HG03175 (cell line): ENCODE measurements at regions not wholly inside any gene's neighbourhood (a gene's known extent, or its start where the extent isn't known, plus 50 kb on each side); places are given as distances from the start of the nearest gene placed in this dataset.
"Not testable (repeated sequence)": the region's sequence is repeated elsewhere in the genome, so short reads cannot be mapped to it uniquely, and the experiment has no call there.

Experiments
- ATAC-seq: cut with Tn5 transposase; IDR thresholded peaks from one replicate; pipeline ENCODE4 v1.9.1; 2021; ENCODE audit warnings: mild to moderate bottlenecking, moderate library complexity; ENCODE audit not compliant: unreplicated experiment

GRCh38 chr3:162932503-162932902, 1435.9 kb downstream of the OTOL1 start:
- no peak for ATAC-seq

GRCh38 chr3:162933656-162934055, 1437.0 kb downstream of the OTOL1 start:
- ATAC-seq, result no peak

- ATAC-seq, result no peak
Observed at GRCh38 chr3:162936706-162937105, 1440.1 kb downstream of the OTOL1 start.

DNA sequence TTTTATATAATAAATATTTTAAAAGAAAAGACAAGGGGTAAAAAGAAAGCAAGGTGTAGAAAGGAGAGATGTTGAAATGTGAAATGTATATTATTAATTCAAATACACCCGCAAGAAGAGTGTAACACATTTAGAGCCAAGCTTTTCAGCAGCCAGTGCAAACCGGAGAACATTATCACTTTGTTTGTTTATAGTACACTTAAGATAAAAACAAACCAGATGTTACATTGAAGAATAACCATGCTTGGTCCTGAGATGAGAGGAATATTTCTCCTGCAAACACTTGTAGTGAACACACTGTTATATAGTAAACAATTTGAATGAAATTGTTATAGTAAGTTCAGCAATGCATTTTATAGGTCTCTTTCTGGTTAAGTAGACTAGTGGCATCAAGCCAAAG, 1441.5 kb downstream of the OTOL1 start:
- no peak for ATAC-seq

DNA sequence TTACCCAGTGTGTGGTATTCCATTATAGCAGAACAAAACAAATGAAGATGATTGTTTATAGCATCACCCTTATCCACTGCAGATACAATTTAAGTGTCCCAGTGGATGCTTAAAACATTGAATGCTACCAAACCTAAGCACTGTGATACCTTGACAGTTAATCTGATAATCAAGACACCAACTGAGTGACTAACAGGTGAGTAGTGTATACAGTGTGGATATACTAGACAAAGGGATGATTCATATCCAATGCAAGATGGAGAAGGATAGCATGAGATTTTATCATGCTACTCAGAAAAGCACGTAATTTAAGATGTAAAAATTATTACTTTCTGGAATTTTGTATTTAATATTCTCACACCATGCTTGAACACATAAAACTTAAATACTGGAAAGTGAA, 1449.0 kb downstream of the OTOL1 start:
- ATAC-seq, result no peak

- no peak for ATAC-seq
Observed at GRCh38 chr3:162956711-162957110, 1460.1 kb downstream of the OTOL1 start.

DNA sequence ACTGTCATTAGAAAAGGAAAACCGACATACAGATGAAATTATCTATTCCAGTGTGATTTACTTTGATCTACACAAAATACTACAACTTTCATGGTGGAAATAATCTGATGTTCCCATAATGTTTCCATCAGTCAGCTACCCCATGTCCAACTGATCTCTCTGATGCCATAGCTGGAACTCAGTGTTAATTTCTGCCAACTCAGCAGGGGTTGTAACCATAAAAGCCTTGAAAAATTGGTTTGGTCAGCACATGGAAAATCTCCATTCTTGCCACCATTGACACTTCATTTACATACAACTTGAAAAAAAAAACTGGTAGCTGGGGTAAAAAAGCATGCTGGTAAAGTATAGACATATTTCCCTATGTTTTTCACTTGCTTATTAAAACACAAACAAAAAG, 1463.7 kb downstream of the OTOL1 start:
- ATAC-seq, result no peak

- no peak for ATAC-seq
Observed at GRCh38 chr3:162970292-162970691, 1473.7 kb downstream of the OTOL1 start.

- no peak for ATAC-seq
Observed at GRCh38 chr3:162971715-162972114, 1475.1 kb downstream of the OTOL1 start.

DNA sequence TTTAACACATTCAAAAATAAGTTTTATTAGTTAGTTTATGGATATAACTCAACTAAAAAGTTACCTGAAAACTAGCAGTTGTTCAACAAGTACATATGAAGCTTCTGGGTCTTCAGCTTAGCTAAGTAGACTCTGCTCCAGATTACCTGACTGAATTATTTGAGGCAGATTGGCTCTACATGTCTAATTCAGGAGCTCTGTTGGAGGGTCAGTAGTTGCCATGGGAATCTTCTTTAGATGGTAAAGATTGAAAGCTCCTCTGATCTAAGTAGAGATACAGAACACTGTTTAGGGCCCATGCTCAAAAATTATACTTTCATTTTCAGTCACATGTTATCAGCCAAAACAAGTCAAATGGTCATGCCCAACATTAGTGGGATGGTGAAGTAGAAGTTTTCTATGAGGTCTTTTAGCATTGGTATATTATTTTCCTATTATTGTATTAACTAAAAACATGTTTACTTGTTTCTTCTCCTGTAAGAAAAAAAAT, 1476.9 kb downstream of the OTOL1 start:
- ATAC-seq, result no peak

- no peak for ATAC-seq
Observed at GRCh38 chr3:162978136-162978535, 1481.5 kb downstream of the OTOL1 start.

DNA sequence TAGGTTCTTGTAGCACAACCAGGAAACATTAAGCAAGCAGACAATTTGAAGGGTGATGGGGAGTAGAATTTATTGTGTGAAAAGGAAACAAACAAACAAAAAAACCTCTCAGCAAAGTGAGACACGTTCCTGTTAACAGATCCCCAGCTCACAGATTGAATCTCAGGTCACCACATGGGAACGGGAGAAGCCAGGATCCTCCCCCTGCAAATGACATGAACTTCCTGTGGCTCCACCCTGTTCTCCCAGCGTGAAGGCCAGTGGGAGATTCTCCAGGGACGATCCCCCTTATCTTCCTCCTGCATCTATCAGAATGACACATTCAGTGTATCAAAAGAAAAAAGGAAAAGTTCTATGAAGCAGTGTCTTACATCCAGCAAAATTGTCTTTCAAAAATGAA, 1488.1 kb downstream of the OTOL1 start:
- ATAC-seq, result no peak

DNA sequence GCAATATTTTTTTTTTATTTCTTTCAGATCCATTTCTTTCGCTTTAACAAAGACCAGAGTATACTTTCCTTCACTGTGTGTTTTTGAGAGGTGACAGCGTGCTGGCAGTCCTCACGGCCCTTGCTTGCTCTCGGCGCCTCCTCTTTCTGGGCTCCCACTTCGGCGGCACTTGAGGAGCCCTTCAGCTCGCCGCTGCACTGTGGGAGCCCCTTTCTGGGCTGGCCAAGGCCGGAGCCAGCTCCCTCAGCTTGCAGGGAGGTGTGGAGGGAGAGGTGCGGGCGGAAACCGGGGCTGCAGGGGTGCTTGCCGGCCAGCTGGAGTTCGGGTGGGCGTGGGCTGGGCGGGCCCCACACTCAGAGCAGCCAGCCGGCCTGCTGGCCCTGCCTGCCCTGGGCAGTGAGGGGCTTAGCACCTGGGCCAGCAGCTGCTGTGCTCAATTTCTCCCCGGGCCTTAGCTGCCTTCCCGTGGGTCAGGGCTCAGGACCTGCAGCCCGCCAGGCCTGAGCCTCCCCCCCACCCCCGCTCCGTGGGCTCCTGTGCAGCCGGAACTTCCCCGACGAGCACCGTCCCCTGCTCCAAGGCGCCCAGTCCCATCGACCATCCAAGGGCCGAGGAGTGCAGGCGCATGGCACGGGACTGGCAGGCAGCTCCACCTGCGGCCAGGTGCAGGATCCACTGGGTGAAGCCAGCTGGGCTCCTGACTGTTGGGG, 1490.6 kb downstream of the OTOL1 start:
- not testable (repeated sequence) for ATAC-seq

GRCh38 chr3:162992741-162993140, 1496.1 kb downstream of the OTOL1 start:
- ATAC-seq, result no peak

DNA sequence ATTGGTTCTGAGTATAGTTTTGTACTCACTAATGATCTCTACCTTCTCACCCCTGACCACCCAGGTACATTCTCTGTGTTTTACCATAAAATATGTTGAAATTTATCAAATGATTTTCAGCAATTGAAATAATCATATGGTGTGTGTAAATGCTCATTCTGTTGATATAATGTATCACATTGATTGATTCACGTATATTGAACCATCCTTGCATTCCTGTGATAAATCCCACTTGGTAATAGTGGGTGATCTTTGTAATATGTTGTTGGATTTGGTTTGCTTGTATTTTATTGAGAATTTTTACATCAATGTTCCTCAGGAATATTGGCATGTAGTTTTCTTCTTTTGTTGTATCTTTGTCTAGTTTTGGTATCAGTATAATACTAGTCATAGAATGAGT, 1497.6 kb downstream of the OTOL1 start:
- ATAC-seq, result no peak

- ATAC-seq, result no peak
Observed at GRCh38 chr3:162996368-162996767, 1499.8 kb downstream of the OTOL1 start.

DNA sequence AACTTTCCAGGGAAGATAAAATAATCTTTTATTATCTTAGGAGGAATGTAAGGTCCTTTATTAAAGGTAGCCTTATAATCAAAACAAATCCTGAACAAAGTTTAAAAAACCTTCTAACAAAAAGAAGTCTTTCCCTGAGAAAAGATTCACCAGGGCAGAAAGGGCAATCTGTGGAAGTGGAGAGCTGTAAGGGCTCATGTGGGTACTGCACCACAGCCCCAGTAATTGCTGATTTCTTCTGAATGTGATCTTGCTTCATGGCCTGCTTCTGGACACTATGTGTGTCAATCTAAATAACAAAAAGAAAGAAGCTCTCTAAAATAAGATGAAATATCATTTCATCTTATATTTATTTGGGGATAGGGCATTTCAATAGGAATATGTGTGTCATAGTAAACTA, 1501.6 kb downstream of the OTOL1 start:
- ATAC-seq, result no peak

DNA sequence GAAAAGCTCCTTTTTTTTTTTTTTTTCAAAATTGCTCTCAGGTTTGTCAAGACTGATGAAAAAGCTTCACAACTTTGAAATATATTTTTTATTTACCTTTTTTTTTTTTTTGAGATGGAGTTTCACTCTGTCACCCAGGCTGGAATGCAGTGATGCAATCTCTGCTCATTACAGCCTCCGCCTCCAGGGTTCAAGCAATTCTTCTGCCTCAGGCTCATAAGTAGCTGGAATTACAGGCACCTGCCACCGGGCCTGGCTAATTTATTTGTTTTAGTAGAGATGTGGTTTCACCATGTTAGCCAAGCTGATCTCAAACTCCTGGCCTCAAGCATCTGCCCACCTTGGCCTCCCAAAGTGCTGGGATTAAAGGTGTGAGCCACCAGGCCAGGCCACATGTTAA, 1515.0 kb downstream of the OTOL1 start:
- no peak for ATAC-seq

- ATAC-seq, result no peak
Observed at GRCh38 chr3:163016251-163016650, 1519.6 kb downstream of the OTOL1 start.

DNA sequence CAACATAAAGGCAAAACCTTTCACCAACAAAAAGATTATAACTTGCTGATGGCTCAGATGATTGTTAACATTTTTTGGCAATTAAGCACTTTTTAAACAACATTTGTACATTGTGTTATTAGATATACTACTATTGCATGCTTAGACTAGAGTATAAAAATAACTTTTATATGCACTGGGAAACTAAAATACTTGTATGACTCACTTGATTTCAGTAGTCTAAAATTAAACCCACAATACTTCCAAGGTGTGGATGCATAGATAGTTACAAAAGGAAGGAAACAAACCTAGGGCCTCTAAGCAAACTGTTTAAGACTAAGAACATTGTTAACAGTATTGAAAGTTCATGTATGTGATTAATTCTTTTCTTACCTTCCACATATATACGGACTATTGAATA, 1521.5 kb downstream of the OTOL1 start:
- ATAC-seq, result no peak

- ATAC-seq, result no peak
Observed at GRCh38 chr3:163018664-163019063, 1522.1 kb downstream of the OTOL1 start.

DNA sequence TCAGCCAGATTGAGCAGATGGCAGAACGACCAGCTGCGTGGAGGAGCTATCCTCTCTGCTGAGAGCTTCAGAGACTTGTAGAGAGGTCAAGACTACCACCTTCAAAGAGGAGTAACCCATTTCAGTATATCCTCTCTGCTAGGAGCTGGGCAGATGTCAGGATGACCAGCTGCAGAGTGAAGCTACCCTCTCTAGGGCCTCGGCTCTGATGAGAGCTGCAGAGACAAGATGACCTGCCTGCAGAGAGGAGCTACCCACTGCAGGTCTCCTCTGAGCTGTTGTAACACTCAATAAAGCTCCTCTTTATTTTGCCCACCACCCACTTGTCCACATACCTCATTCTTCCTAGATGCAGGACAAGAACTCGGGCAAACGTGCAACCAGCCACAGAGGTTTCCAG, 1522.7 kb downstream of the OTOL1 start:
- no peak for ATAC-seq

DNA sequence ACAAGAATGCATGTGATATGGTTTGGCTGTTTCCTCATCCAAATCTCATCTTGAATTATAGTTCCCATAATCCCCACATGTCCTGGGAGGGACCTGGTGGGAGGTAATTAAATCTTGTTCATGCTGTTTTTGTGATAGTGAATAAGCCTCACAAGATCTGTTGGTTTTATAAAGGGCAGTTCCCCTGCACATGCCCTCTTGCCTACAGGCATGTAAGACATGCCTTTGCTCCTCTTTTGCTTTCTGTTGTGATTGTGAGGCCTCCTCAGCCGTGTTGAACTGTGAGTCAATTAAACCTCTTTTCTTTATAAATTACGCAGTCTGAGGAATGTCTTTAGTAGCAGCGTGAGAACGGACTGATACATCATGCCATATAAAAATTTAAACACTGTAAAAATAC, 1537.0 kb downstream of the OTOL1 start:
- ATAC-seq, result no peak
